Stimulated activated memory B cell treated with anti-CD40 and anti-IgM and Interleukin-4, amounts not matched to agents 10 μg/mL and 1 μg/mL and 100 μg/mL, for 72 hours (primary cell): ENCODE measurements at regions not wholly inside any gene's neighbourhood (a gene's known extent, or its start where the extent isn't known, plus 50 kb on each side); places are given as distances from the start of the nearest gene placed in this dataset.
A peak's percentile ranks its signal among the peaks of the same experiment; 100 is the strongest.

Experiments used
- ATAC-seq: fragments of 150-1000 bp; cut with Tn5 transposase; 2 replicates; pipeline ENCODE4 v1.10.0; 2021
- H3K27ac Mint-ChIP-seq: one replicate; pipeline ENCODE4 v1.8.0; 2022; ENCODE audit warnings: mild to moderate bottlenecking, mixed read lengths
- H3K27me3 Mint-ChIP-seq: one replicate; pipeline ENCODE4 v1.8.0; 2022; ENCODE audit warnings: mixed read lengths
- H3K36me3 Mint-ChIP-seq: one replicate; pipeline ENCODE4 v1.8.0; 2022; ENCODE audit warnings: mixed read lengths
- H3K4me1 Mint-ChIP-seq: one replicate; pipeline ENCODE4 v1.8.0; 2022; ENCODE audit warnings: mixed read lengths
- H3K4me3 Mint-ChIP-seq: one replicate; pipeline ENCODE4 v1.8.0; 2022; ENCODE audit warnings: mild to moderate bottlenecking, moderate library complexity, mixed read lengths
- H3K9me3 Mint-ChIP-seq: one replicate; pipeline ENCODE4 v1.8.0; 2022; ENCODE audit warnings: mixed read lengths

GRCh38 chr2:120656273-120656950 lies 79.3 kb upstream of the GLI2 start:
- Mint-ChIP-seq H3K36me3 (no peaks in the 10 kb centered on the region), H3K9me3 (peaks cover 2% of the 10 kb centered on the region), H3K4me3 (no peak overlapping the region), H3K27ac (no peak overlapping the region), H3K4me1 (no peaks in the 10 kb centered on the region), H3K27me3 (peaks cover 33% of the 10 kb centered on the region)
- ATAC-seq, result no peak

GRCh38 chr2:120658042-120658769 lies 77.5 kb upstream of the GLI2 start:
- H3K36me3 Mint-ChIP-seq, result no peaks in the 10 kb centered on the region
- H3K27ac Mint-ChIP-seq, result no peak overlapping the region
- no peak overlapping the region for H3K4me3 Mint-ChIP-seq
- H3K9me3 Mint-ChIP-seq, result no peaks in the 10 kb centered on the region
- no peaks in the 10 kb centered on the region for H3K4me1 Mint-ChIP-seq
- peaks cover 33% of the 10 kb centered on the region for H3K27me3 Mint-ChIP-seq
- no peak for ATAC-seq

GRCh38 chr2:120658770-120659158 lies 76.9 kb upstream of the GLI2 start:
- Mint-ChIP-seq H3K27ac (no peak overlapping the region), H3K27me3 (peaks cover 33% of the 10 kb centered on the region)

GRCh38 chr2:120659275-120659977 lies 76.2 kb upstream of the GLI2 start:
- Mint-ChIP-seq H3K36me3 (no peaks in the 10 kb centered on the region), H3K4me3 (no peak overlapping the region), H3K4me1 (no peaks in the 10 kb centered on the region)

More at GRCh38 chr2:120658770-120659158, 76.9 kb upstream of the GLI2 start:
- Mint-ChIP-seq H3K4me1 (no peaks in the 10 kb centered on the region), H3K36me3 (no peaks in the 10 kb centered on the region), H3K9me3 (no peaks in the 10 kb centered on the region), H3K4me3 (no peak overlapping the region)
- ATAC-seq, result no peak

GRCh38 chr2:120660056-120660694 lies 75.5 kb upstream of the GLI2 start:
- Mint-ChIP-seq H3K27ac (no peak overlapping the region), H3K4me1 (no peaks in the 10 kb centered on the region), H3K4me3 (no peak overlapping the region)

More at GRCh38 chr2:120659275-120659977, 76.2 kb upstream of the GLI2 start:
- H3K27ac Mint-ChIP-seq, result no peak overlapping the region
- H3K27me3 Mint-ChIP-seq, result peaks cover 33% of the 10 kb centered on the region
- no peak for ATAC-seq
- H3K9me3 Mint-ChIP-seq, result peaks cover 3% of the 10 kb centered on the region

GRCh38 chr2:120660771-120661459 lies 74.8 kb upstream of the GLI2 start:
- no peak overlapping the region for H3K27ac Mint-ChIP-seq
- no peaks in the 10 kb centered on the region for H3K4me1 Mint-ChIP-seq
- peaks cover 30% of the 10 kb centered on the region for H3K27me3 Mint-ChIP-seq
- H3K9me3 Mint-ChIP-seq, result peaks cover 14% of the 10 kb centered on the region
- no peak for ATAC-seq
- H3K4me3 Mint-ChIP-seq, result no peak overlapping the region
- no peaks in the 10 kb centered on the region for H3K36me3 Mint-ChIP-seq

More at GRCh38 chr2:120660056-120660694, 75.5 kb upstream of the GLI2 start:
- no peak for ATAC-seq
- Mint-ChIP-seq H3K9me3 (peaks cover 10% of the 10 kb centered on the region), H3K27me3 (peaks cover 33% of the 10 kb centered on the region), H3K36me3 (no peaks in the 10 kb centered on the region)

GRCh38 chr2:120661551-120661950 lies 74.1 kb upstream of the GLI2 start:
- no peak for ATAC-seq
- H3K27ac Mint-ChIP-seq, result no peak overlapping the region
- no peaks in the 10 kb centered on the region for H3K4me1 Mint-ChIP-seq
- no peak overlapping the region for H3K4me3 Mint-ChIP-seq
- H3K36me3 Mint-ChIP-seq, result peaks cover 3% of the 10 kb centered on the region
- peaks cover 20% of the 10 kb centered on the region for H3K9me3 Mint-ChIP-seq
- peaks cover 24% of the 10 kb centered on the region for H3K27me3 Mint-ChIP-seq

GRCh38 chr2:120662046-120662445 lies 73.6 kb upstream of the GLI2 start:
- H3K36me3 Mint-ChIP-seq, result peaks cover 5% of the 10 kb centered on the region
- H3K4me1 Mint-ChIP-seq, result no peaks in the 10 kb centered on the region
- H3K9me3 Mint-ChIP-seq, result peaks cover 23% of the 10 kb centered on the region
- H3K4me3 Mint-ChIP-seq, result no peak overlapping the region
- no peak overlapping the region for H3K27ac Mint-ChIP-seq
- H3K27me3 Mint-ChIP-seq, result peaks cover 20% of the 10 kb centered on the region
- ATAC-seq, result no peak

- Mint-ChIP-seq H3K9me3 (peaks cover 23% of the 10 kb centered on the region), H3K36me3 (peaks cover 5% of the 10 kb centered on the region), H3K4me3 (no peak overlapping the region), H3K4me1 (no peaks in the 10 kb centered on the region), H3K27me3 (peaks cover 15% of the 10 kb centered on the region), H3K27ac (no peak overlapping the region)
- no peak for ATAC-seq
These were observed 72.9 kb upstream of the GLI2 start for GRCh38 chr2:120662746-120663145.

GRCh38 chr2:120666433-120666832 lies 69.2 kb upstream of the GLI2 start:
- Mint-ChIP-seq H3K9me3 (peaks cover 23% of the 10 kb centered on the region), H3K4me1 (peaks cover 7% of the 10 kb centered on the region), H3K4me3 (no peak overlapping the region), H3K36me3 (peaks cover 5% of the 10 kb centered on the region), H3K27me3 (peaks cover 31% of the 10 kb centered on the region), H3K27ac (no peak overlapping the region)
- ATAC-seq, result no peak

- Mint-ChIP-seq H3K4me3 (no peak overlapping the region), H3K27me3 (peaks cover 47% of the 10 kb centered on the region), H3K36me3 (peaks cover 5% of the 10 kb centered on the region), H3K27ac (no peak overlapping the region), H3K4me1 (peaks cover 7% of the 10 kb centered on the region), H3K9me3 (peaks cover 23% of the 10 kb centered on the region)
- no peak for ATAC-seq
These were observed 67.7 kb upstream of the GLI2 start for GRCh38 chr2:120667981-120668380.

- H3K36me3 Mint-ChIP-seq, result peaks cover 5% of the 10 kb centered on the region
- ATAC-seq, result no peak
- H3K4me3 Mint-ChIP-seq, result peak overlapping the region; percentile 30
- H3K9me3 Mint-ChIP-seq, result peaks cover 21% of the 10 kb centered on the region
- peaks cover 7% of the 10 kb centered on the region for H3K4me1 Mint-ChIP-seq
- no peak overlapping the region for H3K27ac Mint-ChIP-seq
- peaks cover 60% of the 10 kb centered on the region for H3K27me3 Mint-ChIP-seq
These were observed 66.3 kb upstream of the GLI2 start for GRCh38 chr2:120669121-120669952.

- peaks cover 7% of the 10 kb centered on the region for H3K4me1 Mint-ChIP-seq
These were observed 65.7 kb upstream of the GLI2 start for GRCh38 chr2:120669971-120670370.

GRCh38 chr2:120670371-120670770 lies 65.3 kb upstream of the GLI2 start:
- no peak overlapping the region for H3K4me3 Mint-ChIP-seq
- peaks cover 11% of the 10 kb centered on the region for H3K9me3 Mint-ChIP-seq

More at GRCh38 chr2:120669971-120670370, 65.7 kb upstream of the GLI2 start:
- peaks cover 5% of the 10 kb centered on the region for H3K36me3 Mint-ChIP-seq
- H3K27ac Mint-ChIP-seq, result no peak overlapping the region
- ATAC-seq, result no peak
- H3K4me3 Mint-ChIP-seq, result no peak overlapping the region
- H3K9me3 Mint-ChIP-seq, result peaks cover 15% of the 10 kb centered on the region
- peaks cover 67% of the 10 kb centered on the region for H3K27me3 Mint-ChIP-seq

More at GRCh38 chr2:120670371-120670770, 65.3 kb upstream of the GLI2 start:
- H3K36me3 Mint-ChIP-seq, result peaks cover 5% of the 10 kb centered on the region
- ATAC-seq, result no peak
- peaks cover 71% of the 10 kb centered on the region for H3K27me3 Mint-ChIP-seq
- no peak overlapping the region for H3K27ac Mint-ChIP-seq
- peaks cover 7% of the 10 kb centered on the region for H3K4me1 Mint-ChIP-seq
